Nephron progenitor cell (in vitro differentiated cells): ENCODE measurements at regions not wholly inside any gene's neighbourhood (a gene's known extent, or its start where the extent isn't known, plus 50 kb on each side); places are given as distances from the start of the nearest gene placed in this dataset.
"Not testable (repeated sequence)": the region's sequence is repeated elsewhere in the genome, so short reads cannot be mapped to it uniquely, and the experiment has no call there.

Experiments used
- DNase-seq: peaks from one replicate; pipeline ENCODE4 v3.0.0; 2021
- H3K27ac Mint-ChIP-seq: 2 replicates; pipeline ENCODE4 v1.8.0; 2021; ENCODE audit warnings: mild to moderate bottlenecking, moderate library complexity, mixed read lengths
- H3K27me3 Mint-ChIP-seq: 2 replicates; pipeline ENCODE4 v1.8.0; 2021; ENCODE audit warnings: mild to moderate bottlenecking, low read depth, mixed read lengths; ENCODE audit not compliant: poor library complexity
- H3K36me3 Mint-ChIP-seq: 2 replicates; pipeline ENCODE4 v1.8.0; 2021; ENCODE audit warnings: low read depth, mixed read lengths
- H3K4me1 Mint-ChIP-seq: 2 replicates; pipeline ENCODE4 v1.8.0; 2021; ENCODE audit warnings: mixed read lengths
- H3K4me3 Mint-ChIP-seq: 2 replicates; pipeline ENCODE4 v1.8.0; 2021; ENCODE audit warnings: mild to moderate bottlenecking, moderate library complexity, mixed read lengths
- H3K9me3 Mint-ChIP-seq: 2 replicates; pipeline ENCODE4 v1.8.0; 2021; ENCODE audit warnings: mild to moderate bottlenecking, moderate library complexity, mixed read lengths
- CTCF ChIP-seq: fragments of 200-600 bp; sonication (generic); IDR thresholded peaks from 2 replicates; pipeline ENCODE4 v1.5.0; 2021; ENCODE audit warnings: antibody characterized with exemption

- no peak for TF ChIP-seq CTCF
- Mint-ChIP-seq H3K4me3 (no peak overlapping the region), H3K9me3 (peaks cover 25% of the 10 kb centered on the region)
Observed at GRCh38 chr2:38141501-38141900, 65.5 kb upstream of the CYP1B1 start.

GRCh38 chr2:38138996-38139395 is 63.0 kb upstream of the CYP1B1 start:
- no peak overlapping the region for H3K4me3 Mint-ChIP-seq
- peaks cover 6% of the 10 kb centered on the region for H3K36me3 Mint-ChIP-seq
- no peaks in the 10 kb centered on the region for H3K4me1 Mint-ChIP-seq
- H3K27me3 Mint-ChIP-seq = no peaks in the 10 kb centered on the region
- peaks cover 48% of the 10 kb centered on the region for H3K9me3 Mint-ChIP-seq
- H3K27ac Mint-ChIP-seq = no peak overlapping the region
- DNase-seq = no peak
- TF ChIP-seq CTCF = no peak

More at GRCh38 chr2:38141501-38141900, 65.5 kb upstream of the CYP1B1 start:
- DNase-seq = no peak
- peaks cover 6% of the 10 kb centered on the region for H3K36me3 Mint-ChIP-seq
- no peaks in the 10 kb centered on the region for H3K27me3 Mint-ChIP-seq
- no peak overlapping the region for H3K27ac Mint-ChIP-seq
- H3K4me1 Mint-ChIP-seq = no peaks in the 10 kb centered on the region

GRCh38 chr2:38138419-38138818 is 62.5 kb upstream of the CYP1B1 start:
- no peaks in the 10 kb centered on the region for H3K4me1 Mint-ChIP-seq

GRCh38 chr2:38137958-38138357 is 62.0 kb upstream of the CYP1B1 start:
- H3K27me3 Mint-ChIP-seq, H3K4me3 Mint-ChIP-seq, H3K27ac Mint-ChIP-seq, H3K36me3 Mint-ChIP-seq, H3K4me1 Mint-ChIP-seq, DNase-seq: not testable (repeated sequence)
- H3K9me3 Mint-ChIP-seq = peaks cover 48% of the 10 kb centered on the region

More at GRCh38 chr2:38138419-38138818, 62.5 kb upstream of the CYP1B1 start:
- H3K36me3 Mint-ChIP-seq = peaks cover 6% of the 10 kb centered on the region
- no peak for DNase-seq
- no peak for TF ChIP-seq CTCF
- H3K27me3 Mint-ChIP-seq = no peaks in the 10 kb centered on the region
- H3K9me3 Mint-ChIP-seq = peaks cover 48% of the 10 kb centered on the region
- no peak overlapping the region for H3K4me3 Mint-ChIP-seq
- no peak overlapping the region for H3K27ac Mint-ChIP-seq

GRCh38 chr2:38131676-38132075 is 55.7 kb upstream of the CYP1B1 start:
- no peaks in the 10 kb centered on the region for H3K4me1 Mint-ChIP-seq
- DNase-seq = no peak
- no peak overlapping the region for H3K27ac Mint-ChIP-seq
- H3K36me3 Mint-ChIP-seq = peaks cover 12% of the 10 kb centered on the region
- H3K27me3 Mint-ChIP-seq = no peaks in the 10 kb centered on the region
- H3K4me3 Mint-ChIP-seq = no peak overlapping the region
- H3K9me3 Mint-ChIP-seq = peaks cover 45% of the 10 kb centered on the region
- no peak for TF ChIP-seq CTCF

GRCh38 chr2:38130876-38131275 is 54.9 kb upstream of the CYP1B1 start:
- DNase-seq = no peak
- Mint-ChIP-seq H3K27ac (no peak overlapping the region), H3K9me3 (peaks cover 45% of the 10 kb centered on the region), H3K36me3 (peaks cover 19% of the 10 kb centered on the region), H3K4me1 (no peaks in the 10 kb centered on the region), H3K27me3 (no peaks in the 10 kb centered on the region), H3K4me3 (no peak overlapping the region)
- no peak for TF ChIP-seq CTCF
